Adrenal gland (tissue), 5 donors: ENCODE measurements at regions not wholly inside any gene's neighbourhood (a gene's known extent, or its start where the extent isn't known, plus 50 kb on each side); places are given as distances from the start of the nearest gene placed in this dataset.

Experiments
- POLR2A ChIP-seq, 2 donors: fragments of 450-650 bp; IDR thresholded peaks; one replicate each; pipeline ENCODE4 v1.6.1; 2017; ENCODE audit warnings: antibody characterized with exemption in 2 of 2, mild to moderate bottlenecking in 2 of 2, moderate library complexity in 1 of 2
- TF ChIP-seq, protein P1 (sequence below), 6 experiments: fragments of 450-650 bp in 4 of 6; fragments of 200-600 bp in 2 of 6; sonication (generic) in 1 of 6; IDR thresholded peaks; 1 replicate in 5 of 6; 2 replicates in 1 of 6; pipeline versions ENCODE4 v1.5.1 to v1.8.0; 2016 to 2021; ENCODE audit warnings: antibody characterized with exemption in 6 of 6, mild to moderate bottlenecking in 2 of 6, moderate library complexity in 1 of 6
- donor health status: DM: no; HTN: no; CAD: no.

DNA sequence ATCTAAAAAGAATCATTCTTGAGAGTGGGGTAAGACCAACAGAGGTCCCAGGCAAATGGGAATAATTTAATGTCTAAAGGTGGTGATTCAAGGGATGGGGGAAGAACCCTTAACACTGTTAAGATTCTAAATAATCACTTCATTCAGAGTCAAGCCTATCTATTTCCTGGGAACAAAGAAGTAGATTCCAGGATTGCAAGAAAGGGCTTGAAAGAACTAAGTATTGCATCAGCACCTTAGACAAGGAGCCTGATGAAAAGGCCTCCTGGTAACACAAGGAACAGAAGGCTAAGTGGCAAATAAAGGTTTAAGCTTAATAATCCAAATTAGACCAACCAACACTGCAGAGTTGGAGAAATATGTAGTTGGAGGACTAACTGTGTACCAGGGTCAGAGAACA, 620.7 kb upstream of the BTBD3 start:
- TF ChIP-seq, protein P1, sequence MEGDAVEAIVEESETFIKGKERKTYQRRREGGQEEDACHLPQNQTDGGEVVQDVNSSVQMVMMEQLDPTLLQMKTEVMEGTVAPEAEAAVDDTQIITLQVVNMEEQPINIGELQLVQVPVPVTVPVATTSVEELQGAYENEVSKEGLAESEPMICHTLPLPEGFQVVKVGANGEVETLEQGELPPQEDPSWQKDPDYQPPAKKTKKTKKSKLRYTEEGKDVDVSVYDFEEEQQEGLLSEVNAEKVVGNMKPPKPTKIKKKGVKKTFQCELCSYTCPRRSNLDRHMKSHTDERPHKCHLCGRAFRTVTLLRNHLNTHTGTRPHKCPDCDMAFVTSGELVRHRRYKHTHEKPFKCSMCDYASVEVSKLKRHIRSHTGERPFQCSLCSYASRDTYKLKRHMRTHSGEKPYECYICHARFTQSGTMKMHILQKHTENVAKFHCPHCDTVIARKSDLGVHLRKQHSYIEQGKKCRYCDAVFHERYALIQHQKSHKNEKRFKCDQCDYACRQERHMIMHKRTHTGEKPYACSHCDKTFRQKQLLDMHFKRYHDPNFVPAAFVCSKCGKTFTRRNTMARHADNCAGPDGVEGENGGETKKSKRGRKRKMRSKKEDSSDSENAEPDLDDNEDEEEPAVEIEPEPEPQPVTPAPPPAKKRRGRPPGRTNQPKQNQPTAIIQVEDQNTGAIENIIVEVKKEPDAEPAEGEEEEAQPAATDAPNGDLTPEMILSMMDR (IDR thresholded peaks at IDR 0.05) = no peak
- no peak for TF ChIP-seq POLR2A (IDR thresholded peaks at IDR 0.05)
